GM23338 (cell line): ENCODE measurements at regions not wholly inside any gene's neighbourhood (a gene's known extent, or its start where the extent isn't known, plus 50 kb on each side); places are given as distances from the start of the nearest gene placed in this dataset.

Experiments
- CREB1 ChIP-seq: fragments of 250-450 bp; sonication (Bioruptor Pico); IDR thresholded peaks from 2 replicates; pipeline ENCODE4 v1.5.0; 2020; ENCODE audit warnings: low read depth, mild to moderate bottlenecking, moderate library complexity
- EZH2 ChIP-seq: fragments of 200-600 bp; sonication (generic); IDR thresholded peaks from one replicate; pipeline ENCODE4 v1.8.0; 2017; ENCODE audit warnings: antibody characterized with exemption, mild to moderate bottlenecking, low read depth; ENCODE audit not compliant: unreplicated experiment
- EZH2phosphoT487 ChIP-seq: fragments of 200-600 bp; sonication (generic); IDR thresholded peaks from one replicate; pipeline ENCODE4 v1.8.1; 2018; ENCODE audit warnings: antibody characterized with exemption; ENCODE audit not compliant: unreplicated experiment
- JUNB ChIP-seq: IDR thresholded peaks from one replicate; pipeline ENCODE4 v1.6.1; 2016; ENCODE audit warnings: antibody characterized with exemption; ENCODE audit not compliant: unreplicated experiment
- NANOG ChIP-seq: IDR thresholded peaks from 2 replicates; pipeline ENCODE4 v1.6.1; 2016; ENCODE audit warnings: antibody characterized with exemption, borderline replicate concordance
- POLR2AphosphoS5 ChIP-seq: IDR thresholded peaks from 2 replicates; pipeline ENCODE4 v1.6.1; 2016; ENCODE audit warnings: antibody characterized with exemption, low read depth
- STAT1 ChIP-seq: IDR thresholded peaks from one replicate; pipeline ENCODE4 v1.6.1; 2016; ENCODE audit warnings: antibody characterized with exemption; ENCODE audit not compliant: unreplicated experiment
- ZNF114 ChIP-seq: fragments of 250-450 bp; sonication (Bioruptor Pico); IDR thresholded peaks from 2 replicates; pipeline ENCODE4 v1.5.0; 2020; ENCODE audit warnings: mild to moderate bottlenecking, moderate library complexity
- ZNF331 ChIP-seq: fragments of 250-450 bp; sonication (Bioruptor Pico); IDR thresholded peaks from 2 replicates; pipeline ENCODE4 v1.5.0; 2020; ENCODE audit warnings: low read depth, mild to moderate bottlenecking, moderate library complexity
- TF ChIP-seq, protein P1 (sequence below): IDR thresholded peaks from one replicate; pipeline ENCODE4 v1.6.1; 2018; ENCODE audit warnings: antibody characterized with exemption; ENCODE audit not compliant: unreplicated experiment
- TF ChIP-seq, protein P2 (sequence below), 2 experiments: fragments of 200-600 bp in 1 of 2; sonication (generic) in 1 of 2; conservative IDR thresholded peaks; 2 replicates each; pipeline versions ENCODE4 v1.5.1 to v1.6.1; 2016 to 2017; ENCODE audit warnings: antibody characterized with exemption in 2 of 2, low read depth in 2 of 2, mild to moderate bottlenecking in 2 of 2, moderate library complexity in 1 of 2
- TF ChIP-seq, protein P3 (sequence below): IDR thresholded peaks from 2 replicates; pipeline ENCODE4 v1.6.1; 2016; ENCODE audit warnings: antibody characterized with exemption
- TF ChIP-seq, protein P4 (sequence below): fragments of 250-450 bp; sonication (Bioruptor Pico); IDR thresholded peaks from 2 replicates; pipeline ENCODE4 v1.5.0; 2020; ENCODE audit warnings: mild to moderate bottlenecking, moderate library complexity

DNA sequence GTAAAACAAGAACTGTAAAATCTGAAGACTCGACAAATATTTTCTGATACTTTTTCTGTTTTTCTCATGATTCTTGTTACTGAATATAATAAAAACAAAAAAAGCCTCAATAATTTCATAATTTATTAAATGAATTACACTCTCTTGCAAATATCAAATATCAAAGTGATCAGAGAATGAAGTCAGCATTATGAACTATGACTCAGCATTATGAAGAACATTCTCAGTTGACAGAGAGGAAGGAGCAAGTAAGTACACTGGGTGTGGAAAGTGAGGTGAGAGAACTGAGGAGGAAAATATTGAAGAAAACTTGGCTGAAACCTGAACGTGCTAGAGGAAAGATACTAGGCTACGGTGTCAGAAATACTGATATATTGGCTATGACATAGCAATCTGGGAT is 529.5 kb downstream of the KCNT2 start:
- TF ChIP-seq, protein P1, sequence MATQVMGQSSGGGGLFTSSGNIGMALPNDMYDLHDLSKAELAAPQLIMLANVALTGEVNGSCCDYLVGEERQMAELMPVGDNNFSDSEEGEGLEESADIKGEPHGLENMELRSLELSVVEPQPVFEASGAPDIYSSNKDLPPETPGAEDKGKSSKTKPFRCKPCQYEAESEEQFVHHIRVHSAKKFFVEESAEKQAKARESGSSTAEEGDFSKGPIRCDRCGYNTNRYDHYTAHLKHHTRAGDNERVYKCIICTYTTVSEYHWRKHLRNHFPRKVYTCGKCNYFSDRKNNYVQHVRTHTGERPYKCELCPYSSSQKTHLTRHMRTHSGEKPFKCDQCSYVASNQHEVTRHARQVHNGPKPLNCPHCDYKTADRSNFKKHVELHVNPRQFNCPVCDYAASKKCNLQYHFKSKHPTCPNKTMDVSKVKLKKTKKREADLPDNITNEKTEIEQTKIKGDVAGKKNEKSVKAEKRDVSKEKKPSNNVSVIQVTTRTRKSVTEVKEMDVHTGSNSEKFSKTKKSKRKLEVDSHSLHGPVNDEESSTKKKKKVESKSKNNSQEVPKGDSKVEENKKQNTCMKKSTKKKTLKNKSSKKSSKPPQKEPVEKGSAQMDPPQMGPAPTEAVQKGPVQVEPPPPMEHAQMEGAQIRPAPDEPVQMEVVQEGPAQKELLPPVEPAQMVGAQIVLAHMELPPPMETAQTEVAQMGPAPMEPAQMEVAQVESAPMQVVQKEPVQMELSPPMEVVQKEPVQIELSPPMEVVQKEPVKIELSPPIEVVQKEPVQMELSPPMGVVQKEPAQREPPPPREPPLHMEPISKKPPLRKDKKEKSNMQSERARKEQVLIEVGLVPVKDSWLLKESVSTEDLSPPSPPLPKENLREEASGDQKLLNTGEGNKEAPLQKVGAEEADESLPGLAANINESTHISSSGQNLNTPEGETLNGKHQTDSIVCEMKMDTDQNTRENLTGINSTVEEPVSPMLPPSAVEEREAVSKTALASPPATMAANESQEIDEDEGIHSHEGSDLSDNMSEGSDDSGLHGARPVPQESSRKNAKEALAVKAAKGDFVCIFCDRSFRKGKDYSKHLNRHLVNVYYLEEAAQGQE = no peak
- TF ChIP-seq, protein P2, sequence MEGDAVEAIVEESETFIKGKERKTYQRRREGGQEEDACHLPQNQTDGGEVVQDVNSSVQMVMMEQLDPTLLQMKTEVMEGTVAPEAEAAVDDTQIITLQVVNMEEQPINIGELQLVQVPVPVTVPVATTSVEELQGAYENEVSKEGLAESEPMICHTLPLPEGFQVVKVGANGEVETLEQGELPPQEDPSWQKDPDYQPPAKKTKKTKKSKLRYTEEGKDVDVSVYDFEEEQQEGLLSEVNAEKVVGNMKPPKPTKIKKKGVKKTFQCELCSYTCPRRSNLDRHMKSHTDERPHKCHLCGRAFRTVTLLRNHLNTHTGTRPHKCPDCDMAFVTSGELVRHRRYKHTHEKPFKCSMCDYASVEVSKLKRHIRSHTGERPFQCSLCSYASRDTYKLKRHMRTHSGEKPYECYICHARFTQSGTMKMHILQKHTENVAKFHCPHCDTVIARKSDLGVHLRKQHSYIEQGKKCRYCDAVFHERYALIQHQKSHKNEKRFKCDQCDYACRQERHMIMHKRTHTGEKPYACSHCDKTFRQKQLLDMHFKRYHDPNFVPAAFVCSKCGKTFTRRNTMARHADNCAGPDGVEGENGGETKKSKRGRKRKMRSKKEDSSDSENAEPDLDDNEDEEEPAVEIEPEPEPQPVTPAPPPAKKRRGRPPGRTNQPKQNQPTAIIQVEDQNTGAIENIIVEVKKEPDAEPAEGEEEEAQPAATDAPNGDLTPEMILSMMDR (conservative IDR thresholded peaks at IDR 0.05; ENCODE audit: low read depth in 2 of 2) = no peak
- TF ChIP-seq EZH2 = no peak
- no peak for TF ChIP-seq EZH2phosphoT487
- no peak for TF ChIP-seq POLR2AphosphoS5
- no peak for TF ChIP-seq CREB1 (CRISPR knock-in tag)
- no peak for TF ChIP-seq JUNB
- TF ChIP-seq, protein P3, sequence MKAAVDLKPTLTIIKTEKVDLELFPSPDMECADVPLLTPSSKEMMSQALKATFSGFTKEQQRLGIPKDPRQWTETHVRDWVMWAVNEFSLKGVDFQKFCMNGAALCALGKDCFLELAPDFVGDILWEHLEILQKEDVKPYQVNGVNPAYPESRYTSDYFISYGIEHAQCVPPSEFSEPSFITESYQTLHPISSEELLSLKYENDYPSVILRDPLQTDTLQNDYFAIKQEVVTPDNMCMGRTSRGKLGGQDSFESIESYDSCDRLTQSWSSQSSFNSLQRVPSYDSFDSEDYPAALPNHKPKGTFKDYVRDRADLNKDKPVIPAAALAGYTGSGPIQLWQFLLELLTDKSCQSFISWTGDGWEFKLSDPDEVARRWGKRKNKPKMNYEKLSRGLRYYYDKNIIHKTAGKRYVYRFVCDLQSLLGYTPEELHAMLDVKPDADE = no peak
- TF ChIP-seq, protein P4, sequence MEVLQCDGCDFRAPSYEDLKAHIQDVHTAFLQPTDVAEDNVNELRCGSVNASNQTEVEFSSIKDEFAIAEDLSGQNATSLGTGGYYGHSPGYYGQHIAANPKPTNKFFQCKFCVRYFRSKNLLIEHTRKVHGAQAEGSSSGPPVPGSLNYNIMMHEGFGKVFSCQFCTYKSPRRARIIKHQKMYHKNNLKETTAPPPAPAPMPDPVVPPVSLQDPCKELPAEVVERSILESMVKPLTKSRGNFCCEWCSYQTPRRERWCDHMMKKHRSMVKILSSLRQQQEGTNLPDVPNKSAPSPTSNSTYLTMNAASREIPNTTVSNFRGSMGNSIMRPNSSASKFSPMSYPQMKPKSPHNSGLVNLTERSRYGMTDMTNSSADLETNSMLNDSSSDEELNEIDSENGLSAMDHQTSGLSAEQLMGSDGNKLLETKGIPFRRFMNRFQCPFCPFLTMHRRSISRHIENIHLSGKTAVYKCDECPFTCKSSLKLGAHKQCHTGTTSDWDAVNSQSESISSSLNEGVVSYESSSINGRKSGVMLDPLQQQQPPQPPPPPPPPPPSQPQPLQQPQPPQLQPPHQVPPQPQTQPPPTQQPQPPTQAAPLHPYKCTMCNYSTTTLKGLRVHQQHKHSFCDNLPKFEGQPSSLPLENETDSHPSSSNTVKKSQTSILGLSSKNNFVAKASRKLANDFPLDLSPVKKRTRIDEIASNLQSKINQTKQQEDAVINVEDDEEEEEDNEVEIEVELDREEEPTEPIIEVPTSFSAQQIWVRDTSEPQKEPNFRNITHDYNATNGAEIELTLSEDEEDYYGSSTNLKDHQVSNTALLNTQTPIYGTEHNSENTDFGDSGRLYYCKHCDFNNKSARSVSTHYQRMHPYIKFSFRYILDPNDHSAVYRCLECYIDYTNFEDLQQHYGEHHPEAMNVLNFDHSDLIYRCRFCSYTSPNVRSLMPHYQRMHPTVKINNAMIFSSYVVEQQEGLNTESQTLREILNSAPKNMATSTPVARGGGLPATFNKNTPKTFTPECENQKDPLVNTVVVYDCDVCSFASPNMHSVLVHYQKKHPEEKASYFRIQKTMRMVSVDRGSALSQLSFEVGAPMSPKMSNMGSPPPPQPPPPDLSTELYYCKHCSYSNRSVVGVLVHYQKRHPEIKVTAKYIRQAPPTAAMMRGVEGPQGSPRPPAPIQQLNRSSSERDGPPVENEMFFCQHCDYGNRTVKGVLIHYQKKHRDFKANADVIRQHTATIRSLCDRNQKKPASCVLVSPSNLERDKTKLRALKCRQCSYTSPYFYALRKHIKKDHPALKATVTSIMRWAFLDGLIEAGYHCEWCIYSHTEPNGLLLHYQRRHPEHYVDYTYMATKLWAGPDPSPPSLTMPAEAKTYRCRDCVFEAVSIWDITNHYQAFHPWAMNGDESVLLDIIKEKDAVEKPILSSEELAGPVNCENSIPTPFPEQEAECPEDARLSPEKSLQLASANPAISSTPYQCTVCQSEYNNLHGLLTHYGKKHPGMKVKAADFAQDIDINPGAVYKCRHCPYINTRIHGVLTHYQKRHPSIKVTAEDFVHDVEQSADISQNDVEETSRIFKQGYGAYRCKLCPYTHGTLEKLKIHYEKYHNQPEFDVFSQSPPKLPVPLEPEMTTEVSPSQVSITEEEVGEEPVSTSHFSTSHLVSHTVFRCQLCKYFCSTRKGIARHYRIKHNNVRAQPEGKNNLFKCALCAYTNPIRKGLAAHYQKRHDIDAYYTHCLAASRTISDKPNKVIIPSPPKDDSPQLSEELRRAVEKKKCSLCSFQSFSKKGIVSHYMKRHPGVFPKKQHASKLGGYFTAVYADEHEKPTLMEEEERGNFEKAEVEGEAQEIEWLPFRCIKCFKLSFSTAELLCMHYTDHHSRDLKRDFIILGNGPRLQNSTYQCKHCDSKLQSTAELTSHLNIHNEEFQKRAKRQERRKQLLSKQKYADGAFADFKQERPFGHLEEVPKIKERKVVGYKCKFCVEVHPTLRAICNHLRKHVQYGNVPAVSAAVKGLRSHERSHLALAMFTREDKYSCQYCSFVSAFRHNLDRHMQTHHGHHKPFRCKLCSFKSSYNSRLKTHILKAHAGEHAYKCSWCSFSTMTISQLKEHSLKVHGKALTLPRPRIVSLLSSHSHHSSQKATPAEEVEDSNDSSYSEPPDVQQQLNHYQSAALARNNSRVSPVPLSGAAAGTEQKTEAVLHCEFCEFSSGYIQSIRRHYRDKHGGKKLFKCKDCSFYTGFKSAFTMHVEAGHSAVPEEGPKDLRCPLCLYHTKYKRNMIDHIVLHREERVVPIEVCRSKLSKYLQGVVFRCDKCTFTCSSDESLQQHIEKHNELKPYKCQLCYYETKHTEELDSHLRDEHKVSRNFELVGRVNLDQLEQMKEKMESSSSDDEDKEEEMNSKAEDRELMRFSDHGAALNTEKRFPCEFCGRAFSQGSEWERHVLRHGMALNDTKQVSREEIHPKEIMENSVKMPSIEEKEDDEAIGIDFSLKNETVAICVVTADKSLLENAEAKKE = no peak
- TF ChIP-seq NANOG = no peak
- TF ChIP-seq ZNF114 (CRISPR knock-in tag) = no peak
- TF ChIP-seq STAT1 = no peak
- TF ChIP-seq ZNF331 = no peak
